SH-SY5Y (cell line): ENCODE measurements at regions not wholly inside any gene's neighbourhood (a gene's known extent, or its start where the extent isn't known, plus 50 kb on each side); places are given as distances from the start of the nearest gene placed in this dataset.

Source experiments
- GATA2 ChIP-seq: IDR thresholded peaks from 2 replicates; pipeline ENCODE4 v1.6.1; 2011; ENCODE audit warnings: mild to moderate bottlenecking, low read depth, low read length
- GATA3 ChIP-seq: IDR thresholded peaks from 2 replicates; pipeline ENCODE4 v1.6.1; 2011; ENCODE audit warnings: low read depth, mild to moderate bottlenecking, low read length, moderate library complexity

- TF ChIP-seq GATA2 (no peak), GATA3 (no peak)
Observed at GRCh38 chr4:135934026-135934425, 1598.3 kb downstream of the PCDH18 start.
